ENCODE measurements at regions not wholly inside any gene's neighbourhood (a gene's known extent, or its start where the extent isn't known, plus 50 kb on each side); places are given as distances from the start of the nearest gene placed in this dataset.

DNA sequence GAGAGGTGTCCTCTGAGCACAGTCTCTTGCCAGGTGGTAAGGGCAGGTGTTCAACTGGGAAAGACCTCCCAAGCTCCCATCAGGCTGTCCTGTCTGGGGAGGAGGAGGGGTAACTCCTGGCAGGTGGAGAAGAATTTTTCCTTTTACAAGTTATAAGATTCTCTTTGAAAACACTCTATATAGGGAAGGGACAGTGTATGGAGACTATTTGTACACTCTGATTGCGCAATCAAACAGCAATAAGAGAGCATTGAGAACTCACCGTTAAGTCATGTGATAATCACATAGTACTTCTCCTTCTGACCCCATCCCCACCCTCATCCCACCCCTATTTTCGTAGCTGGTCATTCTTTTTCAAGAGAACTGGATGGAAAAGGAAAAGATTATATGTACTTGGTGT lies 179.3 kb upstream of the ZNF644 start:
- TF ChIP-seq, protein P1, sequence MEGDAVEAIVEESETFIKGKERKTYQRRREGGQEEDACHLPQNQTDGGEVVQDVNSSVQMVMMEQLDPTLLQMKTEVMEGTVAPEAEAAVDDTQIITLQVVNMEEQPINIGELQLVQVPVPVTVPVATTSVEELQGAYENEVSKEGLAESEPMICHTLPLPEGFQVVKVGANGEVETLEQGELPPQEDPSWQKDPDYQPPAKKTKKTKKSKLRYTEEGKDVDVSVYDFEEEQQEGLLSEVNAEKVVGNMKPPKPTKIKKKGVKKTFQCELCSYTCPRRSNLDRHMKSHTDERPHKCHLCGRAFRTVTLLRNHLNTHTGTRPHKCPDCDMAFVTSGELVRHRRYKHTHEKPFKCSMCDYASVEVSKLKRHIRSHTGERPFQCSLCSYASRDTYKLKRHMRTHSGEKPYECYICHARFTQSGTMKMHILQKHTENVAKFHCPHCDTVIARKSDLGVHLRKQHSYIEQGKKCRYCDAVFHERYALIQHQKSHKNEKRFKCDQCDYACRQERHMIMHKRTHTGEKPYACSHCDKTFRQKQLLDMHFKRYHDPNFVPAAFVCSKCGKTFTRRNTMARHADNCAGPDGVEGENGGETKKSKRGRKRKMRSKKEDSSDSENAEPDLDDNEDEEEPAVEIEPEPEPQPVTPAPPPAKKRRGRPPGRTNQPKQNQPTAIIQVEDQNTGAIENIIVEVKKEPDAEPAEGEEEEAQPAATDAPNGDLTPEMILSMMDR (conservative IDR thresholded peaks at IDR 0.05 in 1 of 2, IDR thresholded peaks at IDR 0.05 in 1 of 2; ENCODE audit: low read depth in 1 of 2, low read length in 2 of 2) = no peak
- TF ChIP-seq EZH2 (IDR thresholded peaks at IDR 0.05; ENCODE audit: low read length, missing control alignments) = no peak

Data from fibroblast of lung (primary cell).